MM.1S (cell line): ENCODE measurements at regions not wholly inside any gene's neighbourhood (a gene's known extent, or its start where the extent isn't known, plus 50 kb on each side); places are given as distances from the start of the nearest gene placed in this dataset.

ENCODE experiments used
- DNase-seq: peaks from one replicate; pipeline ENCODE4 v3.0.0-alpha.2; 2015
- H2AFZ ChIP-seq: fragments of 300-600 bp; sonication (generic); 2 replicates; pipeline ENCODE4 v1.6.0; 2016; ENCODE audit warnings: antibody characterized with exemption, low read length
- H3F3A ChIP-seq: fragments of 300-600 bp; sonication (generic); 2 replicates; pipeline ENCODE4 v1.6.1; 2016; ENCODE audit warnings: mild to moderate bottlenecking, antibody characterized with exemption, low read length, moderate library complexity, mixed read lengths; ENCODE audit not compliant: insufficient read depth
- H3K27ac ChIP-seq: fragments of 300-600 bp; sonication (generic); 2 replicates; pipeline ENCODE4 v1.5.1; 2016; ENCODE audit warnings: mild to moderate bottlenecking, low read length
- H3K27me3 ChIP-seq: fragments of 300-600 bp; sonication (generic); replicated peaks from 2 replicates; pipeline ENCODE4 v1.6.0; 2016; ENCODE audit warnings: low read length; ENCODE audit not compliant: insufficient read depth
- H3K36me3 ChIP-seq: fragments of 300-600 bp; sonication (generic); replicated peaks from 2 replicates; pipeline ENCODE4 v1.6.1; 2016; ENCODE audit warnings: mild to moderate bottlenecking, low read length, mixed read lengths; ENCODE audit not compliant: insufficient read depth
- H3K4me1 ChIP-seq: fragments of 300-600 bp; sonication (generic); 2 replicates; pipeline ENCODE4 v1.6.1; 2016; ENCODE audit warnings: low read length, mixed read lengths
- H3K4me2 ChIP-seq: fragments of 300-600 bp; sonication (generic); 2 replicates; pipeline ENCODE4 v1.6.0; 2016; ENCODE audit warnings: low read depth, low read length
- H3K4me3 ChIP-seq: fragments of 300-600 bp; sonication (generic); 2 replicates; pipeline ENCODE4 v1.5.1; 2016; ENCODE audit warnings: low read length, mixed read lengths
- H3K79me2 ChIP-seq: fragments of 300-600 bp; sonication (generic); 2 replicates; pipeline ENCODE4 v1.6.1; 2016; ENCODE audit warnings: mixed run types, low read length, mixed read lengths
- H3K9ac ChIP-seq: fragments of 300-600 bp; sonication (generic); 2 replicates; pipeline ENCODE4 v1.6.1; 2016; ENCODE audit warnings: low read length, mixed read lengths
- H3K9me2 ChIP-seq: fragments of 300-600 bp; sonication (generic); replicated peaks from 2 replicates; pipeline ENCODE4 v1.6.1; 2016; ENCODE audit warnings: mild to moderate bottlenecking, low read length, mixed read lengths; ENCODE audit not compliant: insufficient read depth
- H3K9me3 ChIP-seq: fragments of 300-600 bp; sonication (generic); replicated peaks from 2 replicates; pipeline ENCODE4 v1.6.1; 2016; ENCODE audit warnings: mild to moderate bottlenecking, low read length, mixed read lengths; ENCODE audit not compliant: insufficient read depth
- H4K20me1 ChIP-seq: fragments of 300-600 bp; sonication (generic); 2 replicates; pipeline ENCODE4 v1.6.1; 2016; ENCODE audit warnings: mild to moderate bottlenecking, low read length, moderate library complexity, mixed read lengths; ENCODE audit not compliant: insufficient read depth
- CTCF ChIP-seq: fragments of 300-600 bp; sonication (generic); IDR thresholded peaks from 2 replicates; pipeline ENCODE4 v1.5.1; 2016; ENCODE audit warnings: antibody characterized with exemption, low read length, mixed read lengths
- EZH2 ChIP-seq: fragments of 300-600 bp; sonication (generic); optimal IDR thresholded peaks from 2 replicates; pipeline ENCODE3; 2017; ENCODE audit warnings: low read depth, mild to moderate bottlenecking, antibody characterized with exemption, low read length, mixed read lengths
- EZH2phosphoT487 ChIP-seq: fragments of 300-600 bp; sonication (generic); IDR thresholded peaks from 2 replicates; pipeline ENCODE4 v1.6.1; 2018; ENCODE audit warnings: antibody characterized with exemption, low read length

- H3K9ac ChIP-seq = no peak overlapping the region
- H3K27ac ChIP-seq = no peak overlapping the region
- no peaks in the 10 kb centered on the region for H4K20me1 ChIP-seq
Observed at GRCh38 chrX:39894683-39895082, 203.1 kb downstream of the BCOR start.

DNA sequence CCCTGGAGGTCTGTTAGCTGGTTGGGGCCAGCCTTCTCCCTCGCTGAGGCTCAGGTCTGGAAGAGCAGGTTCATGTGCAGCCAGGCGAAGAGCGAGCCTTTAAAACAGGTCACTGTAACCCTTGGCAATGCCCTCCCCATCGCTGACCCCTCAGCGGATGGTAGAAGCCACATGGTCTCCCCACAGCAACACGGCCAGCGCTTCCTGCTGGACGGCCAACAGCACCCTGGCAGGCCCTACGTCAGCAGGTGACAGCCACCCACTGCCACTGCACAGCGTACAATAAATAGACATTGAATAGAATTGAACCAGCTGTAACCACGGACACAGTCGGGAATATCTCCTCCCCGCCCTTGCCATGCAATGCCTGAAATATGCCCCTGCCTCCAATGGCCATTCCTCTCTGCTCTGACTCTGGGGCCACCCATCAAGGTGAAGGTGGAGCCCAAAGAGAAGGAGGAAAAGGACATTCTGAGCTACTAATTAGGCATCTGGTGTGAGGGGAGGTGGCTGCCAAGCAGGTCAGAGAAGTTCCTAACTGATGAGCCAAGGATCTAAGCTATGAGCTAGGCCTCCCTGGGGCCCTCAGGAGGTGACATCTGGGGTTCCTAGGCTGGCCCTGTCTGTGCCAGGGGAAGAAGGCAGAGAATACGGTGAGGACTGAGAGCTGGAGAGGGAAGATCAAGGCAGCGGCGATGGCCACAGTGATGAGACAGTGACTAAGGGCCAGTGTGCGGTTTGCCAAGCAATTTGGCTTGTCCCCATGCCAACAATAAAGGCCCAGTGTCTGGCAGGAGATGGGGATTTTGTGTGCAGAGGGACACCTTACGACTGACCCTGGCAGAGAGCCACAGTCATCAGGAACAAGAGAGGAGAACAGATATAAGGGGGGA is 202.3 kb downstream of the BCOR start:
- Histone ChIP-seq H3K79me2 (no peaks in the 10 kb centered on the region), H3F3A (no peaks in the 10 kb centered on the region), H3K4me2 (no peak overlapping the region), H3K36me3 (no peaks in the 10 kb centered on the region), H3K9me3 (no peaks in the 10 kb centered on the region), H3K4me3 (no peak overlapping the region), H2AFZ (no peak overlapping the region), H3K9ac (no peak overlapping the region), H3K4me1 (peaks cover 6% of the 10 kb centered on the region), H3K27me3 (no peaks in the 10 kb centered on the region), H3K27ac (no peak overlapping the region), H4K20me1 (no peaks in the 10 kb centered on the region), H3K9me2 (no peaks in the 10 kb centered on the region)
- TF ChIP-seq CTCF = no peak
- no peak for TF ChIP-seq EZH2
- TF ChIP-seq EZH2phosphoT487 = no peak
- no peak for DNase-seq

More at GRCh38 chrX:39894683-39895082, 203.1 kb downstream of the BCOR start:
- no peak overlapping the region for H2AFZ ChIP-seq
- H3K4me2 ChIP-seq = no peak overlapping the region
- no peak overlapping the region for H3K4me3 ChIP-seq
- H3K36me3 ChIP-seq = no peaks in the 10 kb centered on the region
- no peaks in the 10 kb centered on the region for H3K27me3 ChIP-seq
- H3F3A ChIP-seq = no peaks in the 10 kb centered on the region
- TF ChIP-seq CTCF (no peak), EZH2phosphoT487 (no peak), EZH2 (no peak)
- H3K9me2 ChIP-seq = no peaks in the 10 kb centered on the region
- peaks cover 6% of the 10 kb centered on the region for H3K4me1 ChIP-seq
- DNase-seq = no peak
- H3K9me3 ChIP-seq = no peaks in the 10 kb centered on the region
- no peaks in the 10 kb centered on the region for H3K79me2 ChIP-seq

GRCh38 chrX:39896951-39897740 is 200.6 kb downstream of the BCOR start:
- Histone ChIP-seq H2AFZ (no peak overlapping the region), H3K79me2 (no peaks in the 10 kb centered on the region), H3K9me2 (no peaks in the 10 kb centered on the region), H3F3A (no peaks in the 10 kb centered on the region), H3K4me1 (no peaks in the 10 kb centered on the region), H3K4me2 (no peak overlapping the region), H3K27me3 (no peaks in the 10 kb centered on the region), H3K9me3 (no peaks in the 10 kb centered on the region), H3K4me3 (no peak overlapping the region), H3K9ac (no peak overlapping the region), H3K36me3 (no peaks in the 10 kb centered on the region), H3K27ac (no peak overlapping the region), H4K20me1 (no peaks in the 10 kb centered on the region)
- TF ChIP-seq EZH2 = no peak
- TF ChIP-seq CTCF = no peak
- no peak for TF ChIP-seq EZH2phosphoT487
- DNase-seq = no peak
